AG04449 (cell line): ENCODE measurements at regions not wholly inside any gene's neighbourhood (a gene's known extent, or its start where the extent isn't known, plus 50 kb on each side); places are given as distances from the start of the nearest gene placed in this dataset.
"Not testable (repeated sequence)": the region's sequence is repeated elsewhere in the genome, so short reads cannot be mapped to it uniquely, and the experiment has no call there.

ENCODE experiments used
- CTCF ChIA-PET: fragments of 350-600 bp; formaldehyde crosslinking; extraction: SDS; loops from one replicate; lab custom pipeline; 2021; ENCODE audit warnings: antibody characterized with exemption; lab: Yijun Ruan, JAX
- POLR2A ChIA-PET: fragments of 400-600, 350-600 bp; formaldehyde crosslinking; extraction: SDS; loops from one replicate; lab custom pipeline; 2020; ENCODE audit warnings: antibody characterized with exemption, inconsistent platforms; lab: Yijun Ruan, JAX
- DNase-seq: peaks from one replicate; pipeline ENCODE4 v3.0.0-alpha.2; 2010; ENCODE audit warnings: low read depth, low spot score
- H3K4me3 ChIP-seq: 2 replicates; pipeline ENCODE4 v1.5.1; 2011; ENCODE audit warnings: low read depth, mild to moderate bottlenecking, control low read depth, low read length
- CTCF ChIP-seq: IDR thresholded peaks from one replicate; pipeline ENCODE4 v1.5.1; 2011; ENCODE audit warnings: mild to moderate bottlenecking, moderate library complexity, low read length, control low read depth, inconsistent platforms; ENCODE audit not compliant: insufficient read depth; ENCODE audit errors: missing control alignments

- ChIA-PET POLR2A (no interaction called here), CTCF (interaction anchor here (0.7 kb wide), 1 partner anchor 16 kb away, joined by 3 read pairs; no protein-coding TSS in a partner anchor)
- DNase-seq = no peak
- no peak for TF ChIP-seq CTCF
- H3K4me3 ChIP-seq = no peak overlapping the region
These were observed 165.5 kb upstream of the PTGFR start for GRCh38 chr1:78325293-78325692.

GRCh38 chr1:78329475-78329874 lies 161.3 kb upstream of the PTGFR start:
- ChIA-PET POLR2A (no interaction called here), CTCF (no interaction called here)
- no peak overlapping the region for H3K4me3 ChIP-seq
- no peak for DNase-seq
- no peak for TF ChIP-seq CTCF

GRCh38 chr1:78331799-78332198 lies 159.0 kb upstream of the PTGFR start:
- TF ChIP-seq CTCF = no peak
- CTCF ChIA-PET = interaction anchor here (4.4 kb wide), 1 partner anchor 8 kb away, joined by 33 read pairs; no protein-coding TSS in a partner anchor
- H3K4me3 ChIP-seq = no peak overlapping the region
- DNase-seq = no peak
- POLR2A ChIA-PET = no interaction called here

- no peak overlapping the region for H3K4me3 ChIP-seq
- peak; percentile 49 for TF ChIP-seq CTCF
- ChIA-PET POLR2A (no interaction called here), CTCF (interaction anchor here (0.7 to 4.4 kb wide), 20 partner anchors 9 to 274 kb away, joined by 3 to 33 read pairs (median 4); no protein-coding TSS in a partner anchor)
- DNase-seq = no peak
These were observed 157.3 kb upstream of the PTGFR start for GRCh38 chr1:78333502-78333901.

GRCh38 chr1:78334114-78334513 lies 156.7 kb upstream of the PTGFR start:
- TF ChIP-seq CTCF = no peak
- ChIA-PET POLR2A (no interaction called here), CTCF (interaction anchor here (0.7 to 4.4 kb wide), 18 partner anchors 11 to 203 kb away, joined by 3 to 33 read pairs (median 4); no protein-coding TSS in a partner anchor)
- no peak for DNase-seq
- no peak overlapping the region for H3K4me3 ChIP-seq

GRCh38 chr1:78334952-78335351 lies 155.8 kb upstream of the PTGFR start:
- POLR2A ChIA-PET = no interaction called here
- CTCF ChIA-PET = interaction anchor here (1.3 to 4.4 kb wide), 7 partner anchors 11 to 204 kb away, joined by 4 to 33 read pairs (median 11); no protein-coding TSS in a partner anchor
- H3K4me3 ChIP-seq = no peak overlapping the region
- no peak for DNase-seq
- TF ChIP-seq CTCF = no peak

GRCh38 chr1:78336751-78337150 lies 154.0 kb upstream of the PTGFR start:
- DNase-seq, POLR2A ChIA-PET, CTCF ChIA-PET, H3K4me3 ChIP-seq: not testable (repeated sequence)
